Daoy (cell line): ENCODE measurements at regions not wholly inside any gene's neighbourhood (a gene's known extent, or its start where the extent isn't known, plus 50 kb on each side); places are given as distances from the start of the nearest gene placed in this dataset.

ENCODE experiments used
- DNase-seq: peaks from one replicate; pipeline ENCODE4 v3.0.0-alpha.2; 2015; ENCODE audit warnings: low read depth

GRCh38 chr16:85291302-85292148, 179.3 kb upstream of the CIBAR2 start:
- no peak for DNase-seq

GRCh38 chr16:85293458-85293857, 181.2 kb upstream of the CIBAR2 start:
- DNase-seq = no peak

- no peak for DNase-seq
Observed at GRCh38 chr16:85293904-85294642, 181.8 kb upstream of the CIBAR2 start.

- DNase-seq = no peak
Observed at GRCh38 chr16:85294810-85295508, 182.7 kb upstream of the CIBAR2 start.

- DNase-seq = peak; percentile 55
Observed at GRCh38 chr16:85296859-85297660, 184.8 kb upstream of the CIBAR2 start.

- no peak for DNase-seq
Observed at GRCh38 chr16:85297881-85298280, 185.6 kb upstream of the CIBAR2 start.

GRCh38 chr16:85300406-85300968, 188.2 kb upstream of the CIBAR2 start:
- no peak for DNase-seq

- DNase-seq = no peak
Observed at GRCh38 chr16:85301231-85301630, 189.0 kb upstream of the CIBAR2 start.

- DNase-seq = peak; percentile 72
Observed at GRCh38 chr16:85302018-85302847, 190.0 kb upstream of the CIBAR2 start.

- DNase-seq = peak; percentile 60
Observed at GRCh38 chr16:85302848-85303353, 190.6 kb upstream of the CIBAR2 start.

GRCh38 chr16:85303354-85303883, 191.1 kb upstream of the CIBAR2 start:
- DNase-seq = peak; percentile 68

- DNase-seq = no peak
Observed at GRCh38 chr16:85304337-85304736, 192.1 kb upstream of the CIBAR2 start.

GRCh38 chr16:85306071-85306792, 194.0 kb upstream of the CIBAR2 start:
- DNase-seq = peak; percentile 90

- DNase-seq = no peak
Observed at GRCh38 chr16:85306793-85307551, 194.7 kb upstream of the CIBAR2 start.

GRCh38 chr16:85307552-85308364, 195.5 kb upstream of the CIBAR2 start:
- no peak for DNase-seq

GRCh38 chr16:85308611-85309540, 196.6 kb upstream of the CIBAR2 start:
- DNase-seq = no peak
